OCI-LY7 (cell line): ENCODE measurements at regions not wholly inside any gene's neighbourhood (a gene's known extent, or its start where the extent isn't known, plus 50 kb on each side); places are given as distances from the start of the nearest gene placed in this dataset.

Experiments used
- BruUV-seq: library from RNA; stranded (reverse); fragments of 400-500 nt; replicated peaks from 2 replicates; lab custom pipeline; 2021; lab: Mats Ljungman, UMichigan
- CTCF ChIA-PET: fragments of 300-600 bp; sonication (Branson Sonifier 250); formaldehyde crosslinking; loops from one replicate; lab custom pipeline; 2022; ENCODE audit warnings: antibody characterized with exemption; ENCODE audit not compliant: unreplicated experiment; lab: Charles Lee
- POLR2A ChIA-PET: fragments of 300-600 bp; sonication (Branson Sonifier 250); formaldehyde crosslinking; loops from one replicate; lab custom pipeline; 2022; ENCODE audit warnings: antibody characterized with exemption; lab: Charles Lee
- DNase-seq: peaks from one replicate; pipeline ENCODE4 v3.0.0-alpha.2; 2015; ENCODE audit warnings: low spot score
- H2AFZ ChIP-seq: fragments of 200-600 bp; sonication (generic), shearing (Covaris generic); 2 replicates; pipeline ENCODE4 v1.6.1; 2014; ENCODE audit warnings: mild to moderate bottlenecking, antibody characterized with exemption, low read length, moderate library complexity
- H3K27ac ChIP-seq: fragments of 200-600 bp; sonication (generic); 2 replicates; pipeline ENCODE4 v1.5.1; 2014; ENCODE audit warnings: mixed run types, low read depth, mild to moderate bottlenecking, moderate library complexity, low read length, inconsistent platforms; ENCODE audit not compliant: poor library complexity, severe bottlenecking
- H3K36me3 ChIP-seq: fragments of 200-600 bp; sonication (generic); 2 replicates; pipeline ENCODE4 v1.6.1; 2014; ENCODE audit warnings: mild to moderate bottlenecking, antibody characterized with exemption, low read length, moderate library complexity, mixed read lengths; ENCODE audit not compliant: insufficient read depth
- H3K4me1 ChIP-seq: fragments of 200-600 bp; sonication (generic); 2 replicates; pipeline ENCODE4 v1.5.1; 2014; ENCODE audit warnings: mild to moderate bottlenecking, low read length; ENCODE audit not compliant: insufficient read depth, poor library complexity, severe bottlenecking
- H3K4me2 ChIP-seq: fragments of 200-600 bp; sonication (generic); 2 replicates; pipeline ENCODE4 v1.6.1; 2014; ENCODE audit warnings: mild to moderate bottlenecking, low read length
- H3K4me3 ChIP-seq: fragments of 200-600 bp; sonication (generic); 2 replicates; pipeline ENCODE4 v1.5.1; 2014; ENCODE audit warnings: mild to moderate bottlenecking, low read depth, low read length; ENCODE audit not compliant: poor library complexity, severe bottlenecking
- H3K79me2 ChIP-seq: fragments of 200-600 bp; sonication (generic); 2 replicates; pipeline ENCODE4 v1.6.1; 2016; ENCODE audit warnings: low read depth, mild to moderate bottlenecking, low read length, moderate library complexity, mixed read lengths; ENCODE audit not compliant: insufficient read depth
- H3K9me2 ChIP-seq: fragments of 200-600 bp; sonication (generic); 2 replicates; pipeline ENCODE4 v1.6.1; 2016; ENCODE audit warnings: mild to moderate bottlenecking, low read length, mixed read lengths; ENCODE audit not compliant: insufficient read depth
- H3K9me3 ChIP-seq: fragments of 200-600 bp; sonication (generic); 2 replicates; pipeline ENCODE4 v1.6.1; 2014; ENCODE audit warnings: mild to moderate bottlenecking, mixed run types, low read length, mixed read lengths
- H4K20me1 ChIP-seq: fragments of 200-600 bp; sonication (generic); 2 replicates; pipeline ENCODE4 v1.6.1; 2014; ENCODE audit warnings: mild to moderate bottlenecking, antibody characterized with exemption, low read length, moderate library complexity, mixed read lengths; ENCODE audit not compliant: insufficient read depth
- CTCF ChIP-seq: fragments of 200-600 bp; sonication (generic); conservative IDR thresholded peaks from 2 replicates; pipeline ENCODE4 v1.5.1; 2014; ENCODE audit warnings: mild to moderate bottlenecking, antibody characterized with exemption, low read length, moderate library complexity, mixed read lengths
- EZH2phosphoT487 ChIP-seq: fragments of 200-600 bp; sonication (generic); IDR thresholded peaks from 2 replicates; pipeline ENCODE4 v1.6.1; 2018; ENCODE audit warnings: low read depth, borderline replicate concordance, mild to moderate bottlenecking, mixed run types, antibody characterized with exemption, low read length, moderate library complexity, mixed read lengths
- intact Hi-C: fragments of 100-400 bp; cut with micrococcal nuclease; formaldehyde crosslinking; loops from one replicate; pipeline ENCODE4 v1.10.0; 2022; ENCODE audit not compliant: unreplicated experiment

DNA sequence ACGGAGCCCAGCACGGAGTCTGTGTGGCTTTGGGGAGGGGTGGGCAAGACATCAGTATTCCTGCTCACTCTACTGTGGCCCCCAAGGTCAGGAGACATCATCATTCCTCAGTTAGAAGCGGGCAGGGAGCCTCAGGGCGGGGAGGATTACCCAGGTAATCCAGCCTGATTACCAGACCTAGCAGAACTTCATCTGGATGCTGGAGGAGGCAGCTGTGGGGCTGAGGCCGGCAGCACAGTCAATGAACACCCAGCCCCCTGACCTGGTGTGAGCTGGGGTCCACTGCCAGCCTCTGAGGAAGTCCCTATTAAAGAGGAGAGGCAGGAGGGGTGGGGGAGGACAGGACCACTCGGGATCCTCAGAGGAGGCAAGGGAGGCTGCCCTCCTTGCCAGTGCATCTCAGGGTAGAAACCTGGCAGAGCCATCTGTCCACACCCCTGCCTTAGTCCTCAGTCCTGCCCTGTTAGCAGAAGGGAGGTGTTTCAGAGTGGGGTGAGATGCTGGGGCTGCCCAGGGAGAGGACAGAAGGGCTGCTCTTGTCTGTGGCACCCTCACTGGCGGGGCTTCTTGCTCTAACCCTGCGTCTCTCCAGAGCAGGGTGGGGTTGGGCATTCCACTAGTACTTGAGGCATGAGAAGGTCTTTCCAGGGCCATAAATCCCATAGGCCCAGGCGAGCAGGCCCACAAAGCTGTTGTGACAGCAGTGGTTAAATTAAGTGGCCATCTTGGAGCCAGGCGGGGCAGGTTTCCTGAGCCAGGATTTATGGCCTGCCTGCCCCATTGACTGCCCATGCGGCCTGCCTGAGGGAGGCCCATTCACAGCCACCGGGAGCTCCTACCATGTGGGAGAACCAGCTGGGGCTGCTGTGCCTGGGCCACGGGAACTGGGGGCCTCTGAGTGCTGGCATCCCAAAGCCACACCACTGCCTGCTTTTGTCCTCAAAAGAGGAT, 82.1 kb downstream of the LINGO1 start:
- DNase-seq = no peak
- no peak overlapping the region for H2AFZ ChIP-seq
- H3K36me3 ChIP-seq = no peaks in the 10 kb centered on the region
- H3K4me2 ChIP-seq = no peak overlapping the region
- no peak overlapping the region for H3K27ac ChIP-seq
- H3K4me1 ChIP-seq = peaks cover 11% of the 10 kb centered on the region
- H3K79me2 ChIP-seq = no peaks in the 10 kb centered on the region
- no peaks in the 10 kb centered on the region for H3K9me2 ChIP-seq
- ChIA-PET CTCF (interaction anchor here (1.0 kb wide), 1 partner anchor 15 kb away, joined by 3 read pairs; no protein-coding TSS in a partner anchor), POLR2A (interaction anchor here (0.6 kb wide), 1 partner anchor 168 kb away, joined by 4 read pairs; no protein-coding TSS in a partner anchor)
- H3K4me3 ChIP-seq = no peak overlapping the region
- H3K9me3 ChIP-seq = no peaks in the 10 kb centered on the region
- intact Hi-C loops = no loop called here
- no TSS peak for BruUV-seq
- no peak for TF ChIP-seq CTCF
- no peak for TF ChIP-seq EZH2phosphoT487
- H4K20me1 ChIP-seq = no peaks in the 10 kb centered on the region

DNA sequence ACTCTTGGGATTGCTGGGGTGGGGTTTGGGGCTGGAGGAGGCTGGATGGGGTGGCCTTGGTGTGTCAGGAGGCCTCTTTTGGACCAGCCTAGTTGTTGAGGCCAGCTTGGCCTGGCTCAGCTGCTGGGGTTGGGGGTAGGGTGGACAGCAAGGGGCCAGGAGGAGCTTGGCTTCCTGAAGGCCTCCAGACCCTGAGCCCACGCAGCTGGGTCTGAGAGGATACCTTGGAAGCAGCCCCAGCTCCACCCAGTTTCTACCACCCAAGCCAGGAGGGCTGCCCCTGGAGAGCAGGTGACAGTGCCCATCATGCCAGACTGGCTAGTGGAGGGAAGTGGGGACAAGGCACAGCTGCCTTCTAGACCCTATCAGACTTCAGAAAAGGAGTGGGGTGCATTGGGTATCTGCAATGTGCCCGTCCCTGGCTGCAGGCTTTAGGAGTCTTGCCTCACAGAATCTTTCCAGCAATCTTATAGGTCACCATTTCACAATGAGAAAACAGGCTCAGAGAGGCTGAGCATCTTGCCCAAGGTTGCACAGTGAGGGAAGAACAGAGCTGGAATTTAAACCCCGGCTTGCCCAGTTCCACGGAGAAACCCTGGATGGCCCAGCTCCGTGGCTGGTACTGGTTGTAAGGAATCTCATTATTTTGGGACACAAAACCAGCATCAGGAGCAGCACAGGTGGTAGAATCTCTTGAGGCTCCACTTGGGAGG, 83.0 kb downstream of the LINGO1 start:
- DNase-seq = no peak
- no TSS peak for BruUV-seq
- intact Hi-C loops = loop anchor here (10.0 kb wide), 1 partner anchor 235 kb away; no protein-coding TSS in a partner anchor
- TF ChIP-seq EZH2phosphoT487 = no peak
- 0 out of 2 replicates have a peak, but pooled peaks have one; percentile 3 for TF ChIP-seq CTCF
- H3K79me2 ChIP-seq = no peaks in the 10 kb centered on the region
- no peaks in the 10 kb centered on the region for H4K20me1 ChIP-seq
- H3K4me1 ChIP-seq = peaks cover 11% of the 10 kb centered on the region
- ChIA-PET POLR2A (interaction anchor here (0.6 kb wide), 1 partner anchor 167 kb away, joined by 4 read pairs; no protein-coding TSS in a partner anchor), CTCF (interaction anchor here (1.0 kb wide), 1 partner anchor 14 kb away, joined by 3 read pairs; no protein-coding TSS in a partner anchor)
- no peaks in the 10 kb centered on the region for H3K9me3 ChIP-seq
- H3K4me2 ChIP-seq = no peak overlapping the region
- no peaks in the 10 kb centered on the region for H3K36me3 ChIP-seq
- no peak overlapping the region for H3K4me3 ChIP-seq
- no peaks in the 10 kb centered on the region for H3K9me2 ChIP-seq
- no peak overlapping the region for H3K27ac ChIP-seq
- no peak overlapping the region for H2AFZ ChIP-seq
